GM13977 (cell line): ENCODE measurements at regions not wholly inside any gene's neighbourhood (a gene's known extent, or its start where the extent isn't known, plus 50 kb on each side); places are given as distances from the start of the nearest gene placed in this dataset.
"Not testable (repeated sequence)": the region's sequence is repeated elsewhere in the genome, so short reads cannot be mapped to it uniquely, and the experiment has no call there.

Experiments
- DNase-seq: peaks from one replicate; pipeline ENCODE4 v3.0.0; 2012; ENCODE audit warnings: low spot score
- CTCF ChIP-seq: IDR thresholded peaks from 2 replicates; pipeline ENCODE4 v1.5.1; 2012; ENCODE audit warnings: mild to moderate bottlenecking, control low read depth; ENCODE audit not compliant: insufficient read depth; ENCODE audit errors: extremely low read depth, missing control alignments
- in situ Hi-C: fragments of 300-500 bp; cut with MboI; formaldehyde crosslinking; loops from one replicate; pipeline ENCODE4 v1.12.0; 2022; ENCODE audit warnings: low sequenced_read_pairs, low pct_unique_long_range_greater_than_20kb, mixed read lengths, inconsistent platforms; ENCODE audit not compliant: unreplicated experiment

GRCh38 chr2:212814941-212815340 is 276.3 kb upstream of the ERBB4 start:
- no peak for DNase-seq
- in situ Hi-C loops = no loop called here

DNA sequence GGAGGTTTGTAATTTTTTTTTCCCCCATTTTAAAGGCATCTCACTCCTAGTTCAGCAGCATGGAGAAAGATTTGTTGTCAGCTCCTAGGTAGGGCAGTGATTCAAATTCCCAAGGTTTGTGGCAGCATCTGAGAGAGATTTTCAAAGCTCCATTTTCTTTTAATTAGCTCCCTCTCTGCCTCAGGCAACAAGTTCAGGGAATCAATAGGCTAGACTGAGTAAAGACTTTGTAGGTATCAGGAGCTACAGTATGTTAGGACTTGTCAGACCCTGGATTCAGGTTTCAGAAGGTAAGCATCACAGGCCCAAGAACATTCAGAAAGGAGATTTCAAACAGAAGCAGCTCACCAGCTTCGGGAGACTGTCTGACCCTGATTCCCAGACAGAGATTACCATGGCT is 273.3 kb upstream of the ERBB4 start:
- no peak for DNase-seq
- in situ Hi-C loops = no loop called here
- no peak for TF ChIP-seq CTCF

More at GRCh38 chr2:212814941-212815340, 276.3 kb upstream of the ERBB4 start:
- no peak for TF ChIP-seq CTCF

DNA sequence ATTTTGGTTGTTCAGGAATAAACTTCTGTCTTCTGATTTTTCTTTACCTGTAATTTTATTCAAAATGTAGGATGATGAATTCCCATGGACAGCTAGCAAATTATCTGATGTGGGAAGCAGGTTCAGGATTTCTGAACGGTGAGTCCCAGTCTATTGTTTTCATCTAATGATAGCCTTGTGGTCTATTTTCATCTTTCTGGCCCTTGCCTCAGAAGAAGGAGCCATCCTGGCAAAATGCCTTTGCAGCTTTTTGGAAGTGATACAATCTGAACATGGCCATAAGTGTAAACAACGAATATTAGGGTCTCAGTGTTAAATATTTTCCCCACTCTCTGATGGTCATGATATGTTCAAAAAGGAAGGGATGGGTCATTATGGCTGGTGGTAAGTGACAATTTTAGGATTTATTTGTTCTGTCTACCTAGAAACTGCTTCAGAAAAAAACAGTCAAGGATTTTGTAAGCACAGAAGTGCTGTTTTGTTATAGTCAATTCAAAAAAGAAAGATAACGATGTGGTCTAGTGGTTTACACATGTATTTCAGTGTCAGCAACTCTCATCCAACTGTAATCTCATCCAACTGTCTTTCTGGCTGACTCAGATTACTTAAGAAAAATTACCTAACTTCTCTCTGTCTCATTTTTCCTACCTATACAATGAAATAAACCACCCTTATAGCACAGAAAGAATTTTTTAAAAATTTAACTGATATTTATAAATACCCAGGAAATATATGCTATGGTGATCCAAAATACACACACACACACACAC is 272.6 kb upstream of the ERBB4 start:
- no peak for DNase-seq
- no peak for TF ChIP-seq CTCF
- in situ Hi-C loops = no loop called here

GRCh38 chr2:212797484-212798205 is 259.0 kb upstream of the ERBB4 start:
- TF ChIP-seq CTCF = no peak
- no peak for DNase-seq
- in situ Hi-C loops = no loop called here

DNA sequence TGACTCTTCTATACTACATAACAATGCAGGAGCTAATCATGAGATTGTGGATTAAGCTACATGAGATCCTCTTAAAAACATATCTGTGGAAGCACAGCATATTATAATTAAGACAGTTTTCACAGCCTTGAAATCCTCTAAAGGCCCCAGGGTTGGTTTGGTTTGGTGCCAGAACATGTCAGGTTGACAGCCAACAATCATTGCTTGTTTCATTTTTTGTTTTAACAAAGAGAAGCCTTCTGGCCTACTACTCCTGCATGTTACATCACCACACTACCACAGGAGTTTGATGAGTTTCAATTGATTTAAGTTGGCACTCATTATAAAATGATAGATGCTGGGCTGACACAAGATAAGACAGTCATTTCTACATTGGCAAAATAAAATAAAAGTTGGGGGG is 255.9 kb upstream of the ERBB4 start:
- no peak for DNase-seq
- in situ Hi-C loops = no loop called here
- TF ChIP-seq CTCF = no peak

DNA sequence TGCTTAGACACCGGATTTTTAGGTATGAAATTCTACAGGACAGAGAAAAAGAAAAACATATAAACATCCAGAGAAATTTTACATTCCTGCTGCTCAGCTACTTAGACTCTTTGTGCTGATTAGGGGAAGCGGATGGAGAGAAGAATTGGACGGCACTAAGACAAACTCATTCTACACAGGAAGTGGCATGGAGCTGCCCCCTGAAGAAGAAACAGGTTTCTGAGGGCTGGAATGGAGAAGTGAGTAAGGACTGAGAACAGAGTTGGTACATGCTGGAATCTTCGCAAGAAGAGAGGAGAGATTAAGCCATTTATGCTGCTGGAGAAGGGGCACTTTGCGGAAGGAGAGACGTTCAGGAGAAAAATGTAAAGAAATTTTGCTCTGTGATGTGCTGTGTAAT is 253.0 kb upstream of the ERBB4 start:
- in situ Hi-C loops = no loop called here
- DNase-seq = no peak
- no peak for TF ChIP-seq CTCF

DNA sequence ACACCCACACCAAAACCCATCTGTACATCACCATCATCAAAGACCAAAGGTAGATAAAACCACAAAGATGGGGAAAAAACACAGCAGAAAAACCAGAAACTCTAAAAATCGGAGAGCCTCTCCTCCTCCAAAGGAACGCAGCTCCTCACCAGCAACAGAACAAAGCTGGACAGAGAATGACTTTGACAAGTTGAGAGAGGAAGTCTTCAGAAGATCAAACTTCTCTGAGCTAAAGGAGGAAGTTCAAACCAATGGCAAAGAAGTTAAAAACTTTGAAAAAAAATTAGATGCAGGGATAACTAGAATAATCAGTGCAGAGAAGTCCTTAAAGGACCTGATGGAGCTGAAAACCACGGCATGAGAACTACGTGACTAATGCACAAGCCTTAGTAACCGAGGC is 247.5 kb upstream of the ERBB4 start:
- DNase-seq, in situ Hi-C loops: not testable (repeated sequence)
